OCI-LY1 (cell line): ENCODE measurements at regions not wholly inside any gene's neighbourhood (a gene's known extent, or its start where the extent isn't known, plus 50 kb on each side); places are given as distances from the start of the nearest gene placed in this dataset.

Source experiments
- EZH2 ChIP-seq: fragments of 200-600 bp; sonication (generic), shearing (Covaris generic); IDR thresholded peaks from 2 replicates; pipeline ENCODE4 v1.8.0; 2017; ENCODE audit warnings: borderline replicate concordance, mixed run types, mild to moderate bottlenecking, antibody characterized with exemption, low read length, moderate library complexity, mixed read lengths
- TF ChIP-seq, protein P1 (sequence below): fragments of 200-600 bp; sonication (generic), shearing (Covaris generic); IDR thresholded peaks from 2 replicates; pipeline ENCODE4 v1.5.1; 2017; ENCODE audit warnings: mild to moderate bottlenecking, antibody characterized with exemption, low read length, moderate library complexity, mixed read lengths

DNA sequence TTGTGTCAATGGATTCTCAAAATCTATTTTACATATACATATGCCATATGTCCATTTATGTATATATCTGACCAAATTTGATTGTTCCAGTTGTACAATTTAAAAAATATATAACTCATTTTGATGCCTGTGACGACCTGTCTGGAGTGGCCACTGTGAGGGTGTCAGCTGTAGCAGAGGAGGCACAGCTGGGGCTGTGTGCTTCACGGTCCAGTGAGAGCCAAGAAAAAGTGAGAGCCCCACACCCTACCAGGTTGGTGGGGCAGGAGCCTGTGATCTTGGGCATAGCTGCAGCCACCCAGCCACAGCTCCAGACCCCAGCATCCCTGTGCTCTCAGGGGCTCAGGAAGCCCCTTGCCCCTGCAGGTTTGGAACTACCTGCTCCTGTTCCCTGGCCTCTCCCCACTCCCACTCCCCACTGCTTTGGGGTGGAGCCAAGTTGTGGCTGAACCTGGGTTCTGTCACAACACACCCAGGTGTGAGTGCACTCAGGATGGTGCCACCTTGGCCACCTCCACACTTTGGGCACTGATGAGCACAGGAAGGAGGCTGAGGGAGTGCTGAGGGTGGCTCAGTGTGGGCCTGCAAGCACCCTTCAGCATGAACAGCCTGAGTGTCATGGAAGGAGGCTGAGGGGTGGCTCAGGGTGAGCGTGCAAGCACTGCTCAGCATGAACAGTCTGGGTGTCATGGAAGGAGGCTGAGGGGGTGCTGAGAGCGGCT lies 161.1 kb upstream of the ROBO1 start:
- TF ChIP-seq, protein P1, sequence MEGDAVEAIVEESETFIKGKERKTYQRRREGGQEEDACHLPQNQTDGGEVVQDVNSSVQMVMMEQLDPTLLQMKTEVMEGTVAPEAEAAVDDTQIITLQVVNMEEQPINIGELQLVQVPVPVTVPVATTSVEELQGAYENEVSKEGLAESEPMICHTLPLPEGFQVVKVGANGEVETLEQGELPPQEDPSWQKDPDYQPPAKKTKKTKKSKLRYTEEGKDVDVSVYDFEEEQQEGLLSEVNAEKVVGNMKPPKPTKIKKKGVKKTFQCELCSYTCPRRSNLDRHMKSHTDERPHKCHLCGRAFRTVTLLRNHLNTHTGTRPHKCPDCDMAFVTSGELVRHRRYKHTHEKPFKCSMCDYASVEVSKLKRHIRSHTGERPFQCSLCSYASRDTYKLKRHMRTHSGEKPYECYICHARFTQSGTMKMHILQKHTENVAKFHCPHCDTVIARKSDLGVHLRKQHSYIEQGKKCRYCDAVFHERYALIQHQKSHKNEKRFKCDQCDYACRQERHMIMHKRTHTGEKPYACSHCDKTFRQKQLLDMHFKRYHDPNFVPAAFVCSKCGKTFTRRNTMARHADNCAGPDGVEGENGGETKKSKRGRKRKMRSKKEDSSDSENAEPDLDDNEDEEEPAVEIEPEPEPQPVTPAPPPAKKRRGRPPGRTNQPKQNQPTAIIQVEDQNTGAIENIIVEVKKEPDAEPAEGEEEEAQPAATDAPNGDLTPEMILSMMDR: no peak
- TF ChIP-seq EZH2: no peak
